RWPE2 (cell line): ENCODE measurements at regions not wholly inside any gene's neighbourhood (a gene's known extent, or its start where the extent isn't known, plus 50 kb on each side); places are given as distances from the start of the nearest gene placed in this dataset.
"Not testable (repeated sequence)": the region's sequence is repeated elsewhere in the genome, so short reads cannot be mapped to it uniquely, and the experiment has no call there.

Source experiments
- ATAC-seq: fragments of 200-7000 bp; cut with Tn5 transposase; 3 replicates; pipeline ENCODE4 v1.9.1; 2021; ENCODE audit warnings: low read depth
- DNase-seq: peaks from one replicate; pipeline ENCODE4 v3.0.0-alpha.2; 2020; ENCODE audit warnings: low spot score
- H3K27ac ChIP-seq: fragments of 450-650 bp; 2 replicates; pipeline ENCODE4 v1.5.1; 2017; ENCODE audit warnings: mild to moderate bottlenecking; ENCODE audit not compliant: poor library complexity, severe bottlenecking
- H3K27me3 ChIP-seq: fragments of 250-450 bp; sonication (Bioruptor Pico); 2 replicates; pipeline ENCODE4 v1.5.1; 2021; ENCODE audit warnings: mild to moderate bottlenecking, moderate library complexity; ENCODE audit not compliant: insufficient read depth, poor library complexity, severe bottlenecking
- H3K36me3 ChIP-seq: fragments of 250-450 bp; sonication (Bioruptor Pico); 2 replicates; pipeline ENCODE4 v1.5.1; 2020; ENCODE audit warnings: low read depth, mild to moderate bottlenecking, moderate library complexity
- H3K4me1 ChIP-seq: fragments of 250-450 bp; sonication (Bioruptor Pico); 2 replicates; pipeline ENCODE4 v1.5.1; 2021; ENCODE audit warnings: mild to moderate bottlenecking, moderate library complexity; ENCODE audit not compliant: insufficient read depth, poor library complexity, severe bottlenecking
- H3K4me3 ChIP-seq: fragments of 250-450 bp; sonication (Bioruptor Pico); 2 replicates; pipeline ENCODE4 v1.5.1; 2021; ENCODE audit warnings: mild to moderate bottlenecking, moderate library complexity; ENCODE audit not compliant: severe bottlenecking
- H3K9me3 ChIP-seq: fragments of 250-450 bp; sonication (Bioruptor Pico); 2 replicates; pipeline ENCODE4 v1.5.1; 2021; ENCODE audit warnings: mild to moderate bottlenecking, moderate library complexity; ENCODE audit not compliant: severe bottlenecking
- CTCF ChIP-seq: fragments of 450-650 bp; IDR thresholded peaks from one replicate; pipeline ENCODE4 v1.5.1; 2017; ENCODE audit warnings: mild to moderate bottlenecking, moderate library complexity; ENCODE audit not compliant: poor library complexity, severe bottlenecking

GRCh38 chr11:96736601-96737000 lies 346.8 kb downstream of the JRKL start:
- ATAC-seq (no peak), DNase-seq (no peak)
- Histone ChIP-seq H3K36me3 (no peaks in the 10 kb centered on the region), H3K27ac (no peak overlapping the region), H3K4me1 (no peaks in the 10 kb centered on the region), H3K4me3 (no peak overlapping the region), H3K27me3 (no peaks in the 10 kb centered on the region), H3K9me3 (no peaks in the 10 kb centered on the region)
- no peak for TF ChIP-seq CTCF

- no peak for ATAC-seq
- no peak overlapping the region for H3K27ac ChIP-seq
Observed at GRCh38 chr11:96738311-96738710, 348.5 kb downstream of the JRKL start.

GRCh38 chr11:96741068-96741467 lies 351.3 kb downstream of the JRKL start:
- H3K4me3 ChIP-seq, result no peak overlapping the region
- H3K4me1 ChIP-seq, result no peaks in the 10 kb centered on the region
- DNase-seq, result no peak
- H3K9me3 ChIP-seq, result no peaks in the 10 kb centered on the region
- no peaks in the 10 kb centered on the region for H3K27me3 ChIP-seq
- no peak overlapping the region for H3K27ac ChIP-seq
- no peak; the same call in 2 of the 3 replicates for ATAC-seq
- no peaks in the 10 kb centered on the region for H3K36me3 ChIP-seq
- no peak for TF ChIP-seq CTCF

More at GRCh38 chr11:96738311-96738710, 348.5 kb downstream of the JRKL start:
- no peak for DNase-seq
- H3K27me3 ChIP-seq, result no peaks in the 10 kb centered on the region
- TF ChIP-seq CTCF, result no peak
- no peaks in the 10 kb centered on the region for H3K4me1 ChIP-seq
- H3K4me3 ChIP-seq, result no peak overlapping the region
- H3K9me3 ChIP-seq, result no peaks in the 10 kb centered on the region
- no peaks in the 10 kb centered on the region for H3K36me3 ChIP-seq

GRCh38 chr11:96744697-96745096 lies 354.9 kb downstream of the JRKL start:
- Histone ChIP-seq H3K27ac (no peak overlapping the region), H3K4me3 (no peak overlapping the region), H3K4me1 (peaks cover 17% of the 10 kb centered on the region), H3K9me3 (no peaks in the 10 kb centered on the region), H3K27me3 (no peaks in the 10 kb centered on the region), H3K36me3 (no peaks in the 10 kb centered on the region)
- DNase-seq (no peak), ATAC-seq (no peak)
- TF ChIP-seq CTCF, result no peak

- DNase-seq (no peak), ATAC-seq (peak; percentile 84)
- peak overlapping the region; percentile 93 for H3K27ac ChIP-seq
- no peak overlapping the region for H3K4me3 ChIP-seq
- H3K36me3 ChIP-seq, result no peaks in the 10 kb centered on the region
- peak; percentile 8 for TF ChIP-seq CTCF
- H3K9me3 ChIP-seq, result no peaks in the 10 kb centered on the region
- no peaks in the 10 kb centered on the region for H3K27me3 ChIP-seq
- H3K4me1 ChIP-seq, result peaks cover 19% of the 10 kb centered on the region
Observed at GRCh38 chr11:96748639-96749370, 359.0 kb downstream of the JRKL start.

GRCh38 chr11:96751807-96752206 lies 362.0 kb downstream of the JRKL start:
- H3K36me3 ChIP-seq, H3K9me3 ChIP-seq, H3K27ac ChIP-seq, DNase-seq, H3K27me3 ChIP-seq, ATAC-seq, H3K4me3 ChIP-seq: not testable (repeated sequence)
- peaks cover 19% of the 10 kb centered on the region for H3K4me1 ChIP-seq
